ENCODE measurements at regions not wholly inside any gene's neighbourhood (a gene's known extent, or its start where the extent isn't known, plus 50 kb on each side); places are given as distances from the start of the nearest gene placed in this dataset.

DNA sequence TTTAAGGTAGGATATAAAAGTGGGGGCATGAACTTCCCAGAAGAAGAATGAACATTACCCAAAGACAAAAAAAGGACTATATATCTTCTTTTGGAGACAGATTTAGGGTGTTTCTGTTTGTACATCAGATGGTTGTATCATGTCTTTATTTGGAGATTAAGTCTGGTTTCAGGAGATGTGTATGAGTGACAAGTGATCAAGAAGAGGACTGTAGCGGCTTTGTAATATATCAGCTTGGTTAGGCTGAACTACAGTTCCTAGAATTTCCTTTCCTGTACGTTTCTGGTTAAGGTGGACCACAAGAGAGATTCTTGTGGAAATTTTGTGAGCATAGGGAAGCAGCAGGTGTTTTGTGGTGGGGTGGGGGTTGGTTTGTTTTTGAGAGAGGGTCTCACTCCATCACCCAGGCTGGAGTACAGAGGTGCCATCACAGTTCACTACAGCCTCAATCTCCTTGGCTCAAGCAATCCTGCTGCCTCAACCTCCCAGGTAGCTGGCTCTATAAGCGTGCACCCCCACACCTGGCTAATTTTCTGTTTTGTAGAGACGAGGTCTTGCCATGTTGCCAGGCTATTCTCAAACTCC is 287.1 kb upstream of the MGAT5 start:
- in situ Hi-C loops (cut with MboI; ENCODE audit: low pct_ligation_motif_present in 1 of 4, low pct_unique_long_range_greater_than_20kb in 1 of 4, low sequenced_read_pairs in 3 of 4) (no loop called here), intact Hi-C loops (cut with DNase I; ENCODE audit: low total_unique reads) (no loop called here)
- no peaks in the 10 kb centered on the region for H3K9me3 ChIP-seq
- no peak for DNase-seq
- 63% methylated on average over 4 of the region's 4 CpGs; no CpG with 5 or more reads in 1 of the 2 donors for whole genome bisulfite sequencing, 2 donors (ENCODE audit: low coverage in 1 of 2)
- TF ChIP-seq, protein P1, sequence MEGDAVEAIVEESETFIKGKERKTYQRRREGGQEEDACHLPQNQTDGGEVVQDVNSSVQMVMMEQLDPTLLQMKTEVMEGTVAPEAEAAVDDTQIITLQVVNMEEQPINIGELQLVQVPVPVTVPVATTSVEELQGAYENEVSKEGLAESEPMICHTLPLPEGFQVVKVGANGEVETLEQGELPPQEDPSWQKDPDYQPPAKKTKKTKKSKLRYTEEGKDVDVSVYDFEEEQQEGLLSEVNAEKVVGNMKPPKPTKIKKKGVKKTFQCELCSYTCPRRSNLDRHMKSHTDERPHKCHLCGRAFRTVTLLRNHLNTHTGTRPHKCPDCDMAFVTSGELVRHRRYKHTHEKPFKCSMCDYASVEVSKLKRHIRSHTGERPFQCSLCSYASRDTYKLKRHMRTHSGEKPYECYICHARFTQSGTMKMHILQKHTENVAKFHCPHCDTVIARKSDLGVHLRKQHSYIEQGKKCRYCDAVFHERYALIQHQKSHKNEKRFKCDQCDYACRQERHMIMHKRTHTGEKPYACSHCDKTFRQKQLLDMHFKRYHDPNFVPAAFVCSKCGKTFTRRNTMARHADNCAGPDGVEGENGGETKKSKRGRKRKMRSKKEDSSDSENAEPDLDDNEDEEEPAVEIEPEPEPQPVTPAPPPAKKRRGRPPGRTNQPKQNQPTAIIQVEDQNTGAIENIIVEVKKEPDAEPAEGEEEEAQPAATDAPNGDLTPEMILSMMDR (IDR thresholded peaks at IDR 0.05) = no peak
- TF ChIP-seq EP300 (IDR thresholded peaks at IDR 0.05; ENCODE audit: low read depth) (no peak), POLR2A (IDR thresholded peaks at IDR 0.05) (no peak), POLR2AphosphoS5 (IDR thresholded peaks at IDR 0.05) (no peak)
- H3K27me3 ChIP-seq = no peaks in the 10 kb centered on the region
- no peaks in the 10 kb centered on the region for H3K36me3 ChIP-seq
- H3K4me1 ChIP-seq = no peaks in the 10 kb centered on the region
- H3K27ac ChIP-seq = no peak overlapping the region
- H3K4me3 ChIP-seq = no peak overlapping the region

DNA sequence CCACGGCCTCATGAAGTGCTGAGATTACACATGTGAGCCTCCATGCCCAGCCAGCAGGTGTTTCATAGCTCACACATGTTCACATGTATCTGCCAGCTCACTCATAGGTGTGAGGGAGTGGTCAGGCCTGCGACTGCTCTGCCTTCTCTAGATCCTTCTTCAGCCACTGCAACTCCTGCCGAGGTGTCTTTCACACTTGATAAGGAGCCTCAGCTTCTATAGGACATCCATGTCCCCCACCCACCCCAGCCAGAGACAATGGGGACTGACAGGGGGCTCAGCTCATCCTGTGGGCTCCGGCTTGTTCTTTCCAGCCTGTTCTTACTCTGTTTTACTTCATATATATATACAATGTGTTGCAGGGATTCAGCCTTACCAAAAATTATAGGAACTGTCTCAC is 286.5 kb upstream of the MGAT5 start:
- Histone ChIP-seq H3K36me3 (no peaks in the 10 kb centered on the region), H3K27me3 (no peaks in the 10 kb centered on the region), H3K27ac (no peak overlapping the region), H3K4me3 (no peak overlapping the region), H3K9me3 (no peaks in the 10 kb centered on the region), H3K4me1 (no peaks in the 10 kb centered on the region)
- no peak for DNase-seq
- intact Hi-C loops (cut with DNase I; ENCODE audit: low total_unique reads) (no loop called here), in situ Hi-C loops (cut with MboI; ENCODE audit: low pct_ligation_motif_present in 1 of 4, low pct_unique_long_range_greater_than_20kb in 1 of 4, low sequenced_read_pairs in 3 of 4) (no loop called here)
- TF ChIP-seq POLR2A (IDR thresholded peaks at IDR 0.05) (no peak), EP300 (IDR thresholded peaks at IDR 0.05; ENCODE audit: low read depth) (no peak), POLR2AphosphoS5 (IDR thresholded peaks at IDR 0.05) (no peak)
- TF ChIP-seq, protein P1 (IDR thresholded peaks at IDR 0.05) = no peak
- WGBS, 2 donors (ENCODE audit: low coverage in 1 of 2) = 73 to 92% methylated on average over 2 to 4 of the region's 4 CpGs

DNA sequence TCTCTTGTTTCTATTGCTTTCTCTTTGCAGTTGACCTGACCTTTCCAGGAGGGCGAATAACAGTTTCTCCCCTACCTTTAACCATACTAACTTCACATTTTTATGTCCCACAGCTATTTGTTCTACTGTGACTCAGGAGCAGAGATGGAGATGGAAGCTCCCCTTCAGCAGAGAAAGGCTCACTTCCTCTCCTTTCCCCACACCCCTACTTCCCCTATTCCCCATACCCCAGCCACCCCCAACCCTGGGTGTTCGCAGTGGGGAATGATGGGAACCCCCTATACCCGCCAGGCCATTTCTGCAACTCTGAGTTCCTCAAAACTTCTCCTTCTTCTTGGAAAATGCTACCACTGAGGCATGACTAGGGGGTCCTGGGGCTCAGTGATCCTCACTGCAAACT is 285.4 kb upstream of the MGAT5 start:
- in situ Hi-C loops (cut with MboI; ENCODE audit: low pct_ligation_motif_present in 1 of 4, low pct_unique_long_range_greater_than_20kb in 1 of 4, low sequenced_read_pairs in 3 of 4) (no loop called here), intact Hi-C loops (cut with DNase I; ENCODE audit: low total_unique reads) (no loop called here)
- no peaks in the 10 kb centered on the region for H3K36me3 ChIP-seq
- no peaks in the 10 kb centered on the region for H3K27me3 ChIP-seq
- no peak overlapping the region for H3K4me3 ChIP-seq
- DNase-seq = no peak
- TF ChIP-seq POLR2A (IDR thresholded peaks at IDR 0.05) (no peak), EP300 (IDR thresholded peaks at IDR 0.05; ENCODE audit: low read depth) (no peak), POLR2AphosphoS5 (IDR thresholded peaks at IDR 0.05) (no peak)
- TF ChIP-seq, protein P1 (IDR thresholded peaks at IDR 0.05) = no peak
- no peaks in the 10 kb centered on the region for H3K4me1 ChIP-seq
- 72 to 83% methylated on average over 2 to 3 of the region's 3 CpGs for WGBS, 2 donors (ENCODE audit: low coverage in 1 of 2)
- no peaks in the 10 kb centered on the region for H3K9me3 ChIP-seq
- H3K27ac ChIP-seq = no peak overlapping the region

DNA sequence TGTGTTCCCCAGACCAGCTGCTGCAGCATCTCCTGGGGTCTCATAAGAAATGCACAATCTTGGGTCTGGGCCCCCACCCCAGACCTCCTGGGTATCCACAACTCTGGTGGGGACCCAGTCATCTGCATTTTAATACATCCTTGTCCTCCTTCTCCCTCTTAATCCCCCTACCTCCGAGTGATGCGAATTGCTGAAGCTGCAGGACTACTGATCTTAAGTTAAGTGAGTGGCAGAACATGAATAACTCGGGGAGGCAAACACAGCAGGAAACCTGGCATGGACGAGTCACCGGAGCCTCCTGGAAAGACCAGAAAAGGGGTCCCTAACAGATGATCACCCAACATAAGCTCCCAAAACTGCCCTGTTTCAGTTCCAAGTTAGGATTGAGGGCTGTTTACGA is 283.2 kb upstream of the MGAT5 start:
- Histone ChIP-seq H3K36me3 (no peaks in the 10 kb centered on the region), H3K27me3 (no peaks in the 10 kb centered on the region), H3K9me3 (no peaks in the 10 kb centered on the region), H3K4me1 (no peaks in the 10 kb centered on the region), H3K4me3 (no peak overlapping the region), H3K27ac (no peak overlapping the region)
- no peak for DNase-seq
- in situ Hi-C loops (cut with MboI; ENCODE audit: low pct_ligation_motif_present in 1 of 4, low pct_unique_long_range_greater_than_20kb in 1 of 4, low sequenced_read_pairs in 3 of 4) = no loop called here
- 79 to 80% methylated on average over 4 to 6 of the region's 6 CpGs for WGBS, 2 donors (ENCODE audit: low coverage in 1 of 2)
- no peak for TF ChIP-seq POLR2AphosphoS5 (IDR thresholded peaks at IDR 0.05)
- TF ChIP-seq, protein P1 (IDR thresholded peaks at IDR 0.05) = no peak
- no peak for TF ChIP-seq EP300 (IDR thresholded peaks at IDR 0.05; ENCODE audit: low read depth)
- no peak for TF ChIP-seq POLR2A (IDR thresholded peaks at IDR 0.05)
- intact Hi-C loops (cut with DNase I; ENCODE audit: low total_unique reads) = no loop called here
